ENCODE measurements at regions not wholly inside any gene's neighbourhood (a gene's known extent, or its start where the extent isn't known, plus 50 kb on each side); places are given as distances from the start of the nearest gene placed in this dataset.

DNA sequence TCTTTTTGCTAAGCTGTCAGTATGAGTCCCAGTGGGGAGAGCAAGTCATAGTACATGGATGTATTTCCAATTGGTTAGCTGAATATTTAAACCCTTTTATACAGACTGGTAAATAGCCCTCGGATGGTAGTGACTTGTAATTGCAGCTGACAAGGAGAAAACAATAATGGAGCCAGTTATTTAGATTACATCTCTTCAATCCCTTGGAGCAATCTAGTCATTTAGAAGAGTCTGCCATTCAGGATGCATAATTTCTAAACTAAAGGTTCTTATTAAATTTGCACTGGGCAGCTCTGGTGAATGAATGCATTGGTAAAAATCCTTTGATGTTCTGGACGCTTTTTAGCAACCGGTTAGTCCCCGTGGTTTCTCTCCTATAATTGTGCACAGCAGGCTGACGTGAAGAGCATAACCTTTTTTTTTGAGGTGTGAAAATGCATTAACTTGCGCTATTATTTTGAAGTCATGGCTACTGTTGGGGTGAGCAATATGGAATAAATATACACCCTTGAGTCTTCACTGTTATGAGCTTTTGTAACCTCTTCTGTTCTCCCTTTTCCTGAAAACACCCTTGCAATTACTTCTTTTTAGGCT is 158.6 kb upstream of the CD180 start:
- intact Hi-C loops (cut with DNase I): no loop called here
- H3K36me3 ChIP-seq: no peaks in the 10 kb centered on the region
- H3K27me3 ChIP-seq: no peaks in the 10 kb centered on the region
- H3K27ac ChIP-seq: no peak overlapping the region
- WGBS, 2 donors: 90 to 95% methylated on average over 6 of the region's 6 CpGs
- TF ChIP-seq, protein P1, sequence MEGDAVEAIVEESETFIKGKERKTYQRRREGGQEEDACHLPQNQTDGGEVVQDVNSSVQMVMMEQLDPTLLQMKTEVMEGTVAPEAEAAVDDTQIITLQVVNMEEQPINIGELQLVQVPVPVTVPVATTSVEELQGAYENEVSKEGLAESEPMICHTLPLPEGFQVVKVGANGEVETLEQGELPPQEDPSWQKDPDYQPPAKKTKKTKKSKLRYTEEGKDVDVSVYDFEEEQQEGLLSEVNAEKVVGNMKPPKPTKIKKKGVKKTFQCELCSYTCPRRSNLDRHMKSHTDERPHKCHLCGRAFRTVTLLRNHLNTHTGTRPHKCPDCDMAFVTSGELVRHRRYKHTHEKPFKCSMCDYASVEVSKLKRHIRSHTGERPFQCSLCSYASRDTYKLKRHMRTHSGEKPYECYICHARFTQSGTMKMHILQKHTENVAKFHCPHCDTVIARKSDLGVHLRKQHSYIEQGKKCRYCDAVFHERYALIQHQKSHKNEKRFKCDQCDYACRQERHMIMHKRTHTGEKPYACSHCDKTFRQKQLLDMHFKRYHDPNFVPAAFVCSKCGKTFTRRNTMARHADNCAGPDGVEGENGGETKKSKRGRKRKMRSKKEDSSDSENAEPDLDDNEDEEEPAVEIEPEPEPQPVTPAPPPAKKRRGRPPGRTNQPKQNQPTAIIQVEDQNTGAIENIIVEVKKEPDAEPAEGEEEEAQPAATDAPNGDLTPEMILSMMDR (IDR thresholded peaks at IDR 0.05): no peak
- ATAC-seq: no peak
- DNase-seq: no peak
- H3K4me3 ChIP-seq: no peak overlapping the region
- no peaks in the 10 kb centered on the region for H3K9me3 ChIP-seq
- H3K4me1 ChIP-seq: peaks cover 0 to 18% (median 0%) of the 10 kb centered on the region in 9 donors

DNA sequence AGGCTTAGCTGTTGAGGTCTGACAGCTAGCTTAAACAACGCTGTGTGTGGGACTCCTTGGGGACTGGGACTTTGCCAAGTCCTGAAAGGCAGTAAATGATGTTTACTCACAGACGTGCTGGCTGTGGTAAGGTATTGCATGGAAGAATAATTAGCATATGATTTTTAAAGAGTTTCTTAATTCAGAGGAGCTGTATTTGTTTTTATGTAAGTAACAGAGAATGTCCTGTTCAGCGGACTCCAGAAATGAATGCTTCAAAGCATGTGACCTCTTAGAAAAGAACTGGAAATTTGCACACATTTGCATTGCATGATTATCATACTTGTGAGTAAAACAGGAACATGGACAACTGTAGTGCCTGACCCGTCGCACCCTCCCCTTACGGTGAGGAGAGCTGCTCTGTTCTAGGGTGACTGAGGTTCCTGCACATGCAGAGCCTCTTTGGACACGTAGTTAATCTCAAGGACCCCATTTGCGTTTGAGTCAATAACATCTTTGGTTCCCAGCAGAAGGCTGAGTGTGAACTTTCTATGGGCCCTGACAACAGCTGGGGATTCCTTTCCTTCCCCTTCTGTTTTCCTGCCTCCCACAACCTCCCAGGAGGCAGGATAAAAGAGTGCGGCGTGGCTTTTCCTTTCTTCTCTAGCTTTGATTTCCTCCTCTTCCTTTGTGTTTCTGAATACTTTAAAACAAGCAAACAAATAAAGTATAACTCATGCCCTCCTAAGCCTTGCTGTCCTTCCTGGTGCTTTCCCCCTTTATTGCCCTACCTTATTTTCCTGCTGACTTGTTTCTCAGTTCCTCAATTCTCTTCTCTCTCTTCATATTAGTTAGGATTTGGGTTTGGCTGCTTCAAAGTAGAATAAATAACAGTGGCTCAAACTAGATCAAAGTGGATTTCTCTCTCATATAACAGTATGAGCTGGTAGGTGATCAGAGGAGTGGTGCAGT is 157.2 kb upstream of the CD180 start:
- intact Hi-C loops (cut with DNase I): no loop called here
- ATAC-seq: peak in 5 of 8 donors; percentile 16 to 62 (median 28)

DNA sequence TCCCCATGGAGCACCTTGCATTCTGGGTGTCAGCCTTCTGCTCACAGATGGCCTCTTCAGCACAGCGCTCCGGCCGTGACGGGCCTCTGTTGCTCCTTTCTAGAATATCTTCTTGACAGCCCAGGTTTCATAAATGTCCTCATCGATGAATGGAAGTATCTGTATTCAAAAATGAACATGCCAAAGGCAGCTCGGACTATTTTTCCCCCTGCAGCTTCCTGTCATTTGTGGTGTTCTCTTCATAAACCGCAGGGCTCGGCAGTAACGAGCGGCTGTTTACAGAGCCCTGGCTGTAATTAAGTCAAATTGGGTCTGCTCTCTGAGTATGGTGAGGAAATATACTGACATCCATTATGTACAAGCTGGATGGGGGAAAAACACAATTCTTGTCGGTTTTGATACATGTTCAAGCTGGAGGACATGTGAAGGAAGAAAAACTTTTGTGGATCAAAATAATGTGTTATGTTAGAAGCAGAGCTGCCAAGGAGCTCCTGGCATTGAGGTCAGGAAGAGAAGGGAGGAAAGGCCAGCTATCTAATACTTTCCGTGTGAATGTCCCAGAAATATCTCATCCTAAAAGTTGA is 154.1 kb upstream of the CD180 start:
- H3K27me3 ChIP-seq: no peaks in the 10 kb centered on the region
- ATAC-seq (peak in 4 of 8 donors; percentile 12 to 54 (median 24)), DNase-seq (no peak)
- intact Hi-C loops (cut with DNase I): no loop called here
- H3K4me3 ChIP-seq: peak overlapping the region in 1 of 10 donors; percentile 8
- TF ChIP-seq, protein P1 (IDR thresholded peaks at IDR 0.05): no peak
- peaks cover 0 to 18% (median 0%) of the 10 kb centered on the region in 9 donors for H3K4me1 ChIP-seq
- peaks cover 0 to 6% (median 0%) of the 10 kb centered on the region in 11 donors for H3K9me3 ChIP-seq
- WGBS, 2 donors: 64 to 68% methylated on average over 12 of the region's 12 CpGs
- H3K36me3 ChIP-seq: no peaks in the 10 kb centered on the region
- peak overlapping the region in 2 of 10 donors; percentile 8 to 13 for H3K27ac ChIP-seq

More for the DNA sequence above, 157.2 kb upstream of the CD180 start:
- no peak overlapping the region for H3K27ac ChIP-seq
- no peak overlapping the region for H3K4me3 ChIP-seq
- DNase-seq: no peak
- H3K9me3 ChIP-seq: peaks cover 0 to 2% (median 0%) of the 10 kb centered on the region in 11 donors
- WGBS, 2 donors: 49 to 57% methylated on average over 10 of the region's 10 CpGs
- no peaks in the 10 kb centered on the region for H3K36me3 ChIP-seq
- TF ChIP-seq, protein P1 (IDR thresholded peaks at IDR 0.05): no peak
- no peaks in the 10 kb centered on the region for H3K27me3 ChIP-seq
- H3K4me1 ChIP-seq: peaks cover 0 to 18% (median 0%) of the 10 kb centered on the region in 9 donors

DNA sequence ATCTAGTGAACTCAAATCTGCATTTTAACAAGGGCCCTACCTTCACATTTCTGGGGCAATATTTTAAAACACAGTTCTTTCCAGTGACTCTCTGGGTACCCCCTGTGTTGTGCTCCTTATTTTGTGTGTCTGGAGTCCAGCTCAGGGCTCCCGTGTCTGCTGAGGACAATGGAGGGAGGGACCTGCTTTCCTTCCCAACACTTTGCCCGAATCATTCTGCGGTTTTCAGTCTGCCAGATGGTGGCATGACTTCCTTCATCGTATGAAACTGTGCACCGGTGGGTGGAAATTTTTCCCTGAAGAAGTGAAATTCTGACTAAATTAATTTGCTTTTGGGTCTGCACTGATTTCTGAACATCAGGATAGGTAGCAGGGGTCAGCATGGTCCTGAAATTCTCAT is 153.6 kb upstream of the CD180 start:
- H3K9me3 ChIP-seq: peaks cover 0 to 6% (median 0%) of the 10 kb centered on the region in 11 donors
- ATAC-seq (peak in 4 of 8 donors; percentile 14 to 42 (median 34)), DNase-seq (no peak)
- H3K27ac ChIP-seq: no peak overlapping the region
- H3K4me1 ChIP-seq: peaks cover 0 to 18% (median 0%) of the 10 kb centered on the region in 9 donors
- H3K36me3 ChIP-seq: no peaks in the 10 kb centered on the region
- no peaks in the 10 kb centered on the region for H3K27me3 ChIP-seq
- peak overlapping the region in 1 of 10 donors; percentile 8 for H3K4me3 ChIP-seq
- intact Hi-C loops (cut with DNase I): no loop called here
- 61 to 72% methylated on average over 5 of the region's 5 CpGs for WGBS, 2 donors
- TF ChIP-seq, protein P1 (IDR thresholded peaks at IDR 0.05): no peak

Data from heart right ventricle (tissue), 16 donors.